Ishikawa (cell line): ENCODE measurements at regions not wholly inside any gene's neighbourhood (a gene's known extent, or its start where the extent isn't known, plus 50 kb on each side); places are given as distances from the start of the nearest gene placed in this dataset.

Source experiments
- MAX ChIP-seq: IDR thresholded peaks from 2 replicates; pipeline ENCODE4 v1.6.1; 2012
- REST ChIP-seq: IDR thresholded peaks from 2 replicates; pipeline ENCODE4 v1.6.1; 2012; ENCODE audit warnings: low read depth, mild to moderate bottlenecking

GRCh38 chr18:30376515-30376914 lies 666.0 kb downstream of the DSC3 start:
- no peak for TF ChIP-seq MAX
- no peak for TF ChIP-seq REST
